Loucy (cell line): ENCODE measurements at regions not wholly inside any gene's neighbourhood (a gene's known extent, or its start where the extent isn't known, plus 50 kb on each side); places are given as distances from the start of the nearest gene placed in this dataset.

Experiments
- H2AFZ ChIP-seq: fragments of 200-600 bp; sonication (generic); 2 replicates; pipeline ENCODE4 v1.6.0; 2016; ENCODE audit warnings: antibody characterized with exemption, mild to moderate bottlenecking, low read length, moderate library complexity
- H3F3A ChIP-seq: fragments of 200-600 bp; 2 replicates; pipeline ENCODE4 v1.6.0; 2016; ENCODE audit warnings: antibody characterized with exemption, low read depth, mild to moderate bottlenecking
- H3K27me3 ChIP-seq: fragments of 200-600 bp; sonication (generic); 2 replicates; pipeline ENCODE4 v1.6.1; 2014; ENCODE audit warnings: low read length, mild to moderate bottlenecking; ENCODE audit not compliant: insufficient read depth, poor library complexity, severe bottlenecking
- H3K36me3 ChIP-seq: fragments of 200-600 bp; sonication (generic); 2 replicates; pipeline ENCODE4 v1.6.1; 2016; ENCODE audit warnings: low read length; ENCODE audit not compliant: insufficient read depth
- H3K4me1 ChIP-seq: fragments of 200-600 bp; sonication (generic); 2 replicates; pipeline ENCODE4 v1.5.1; 2014; ENCODE audit warnings: low read length, mild to moderate bottlenecking; ENCODE audit not compliant: insufficient read depth, poor library complexity, severe bottlenecking
- H3K4me2 ChIP-seq: fragments of 200-600 bp; sonication (generic); 2 replicates; pipeline ENCODE4 v1.6.0; 2014; ENCODE audit warnings: antibody characterized with exemption, low read length, low read depth, mild to moderate bottlenecking; ENCODE audit not compliant: poor library complexity, severe bottlenecking
- H3K4me3 ChIP-seq: fragments of 200-600 bp; sonication (generic); 2 replicates; pipeline ENCODE4 v1.5.1; 2014; ENCODE audit warnings: low read length, mild to moderate bottlenecking, mixed read lengths; ENCODE audit not compliant: poor library complexity, severe bottlenecking
- H3K79me2 ChIP-seq: fragments of 200-600 bp; sonication (generic); 2 replicates; pipeline ENCODE4 v1.6.1; 2014; ENCODE audit warnings: low read length; ENCODE audit not compliant: insufficient read depth
- H3K9ac ChIP-seq: fragments of 200-600 bp; sonication (generic); 2 replicates; pipeline ENCODE4 v1.6.0; 2014; ENCODE audit warnings: mild to moderate bottlenecking, low read depth, low read length, moderate library complexity; ENCODE audit not compliant: poor library complexity, severe bottlenecking
- H3K9me2 ChIP-seq: fragments of 200-600 bp; sonication (generic); replicated peaks from 2 replicates; pipeline ENCODE4 v1.6.1; 2016; ENCODE audit warnings: low read depth, low read length, mixed read lengths
- H3K9me3 ChIP-seq: fragments of 200-600 bp; sonication (generic); 2 replicates; pipeline ENCODE4 v1.6.1; 2014; ENCODE audit warnings: mild to moderate bottlenecking, antibody characterized with exemption, low read length, low read depth; ENCODE audit not compliant: insufficient read depth
- H4K20me1 ChIP-seq: fragments of 200-600 bp; sonication (generic); 2 replicates; pipeline ENCODE4 v1.6.0; 2014; ENCODE audit warnings: antibody characterized with exemption, low read length, mild to moderate bottlenecking; ENCODE audit not compliant: insufficient read depth, poor library complexity, severe bottlenecking
- EZH2phosphoT487 ChIP-seq: fragments of 200-600 bp; IDR thresholded peaks from 2 replicates; pipeline ENCODE4 v1.6.1; 2018; ENCODE audit warnings: antibody characterized with exemption, mild to moderate bottlenecking, moderate library complexity, borderline replicate concordance
- TF ChIP-seq, protein P1 (sequence below): fragments of 200-600 bp; sonication (generic); conservative IDR thresholded peaks from 2 replicates; pipeline ENCODE4 v1.5.1; 2014; ENCODE audit warnings: mild to moderate bottlenecking, antibody characterized with exemption, low read length

DNA sequence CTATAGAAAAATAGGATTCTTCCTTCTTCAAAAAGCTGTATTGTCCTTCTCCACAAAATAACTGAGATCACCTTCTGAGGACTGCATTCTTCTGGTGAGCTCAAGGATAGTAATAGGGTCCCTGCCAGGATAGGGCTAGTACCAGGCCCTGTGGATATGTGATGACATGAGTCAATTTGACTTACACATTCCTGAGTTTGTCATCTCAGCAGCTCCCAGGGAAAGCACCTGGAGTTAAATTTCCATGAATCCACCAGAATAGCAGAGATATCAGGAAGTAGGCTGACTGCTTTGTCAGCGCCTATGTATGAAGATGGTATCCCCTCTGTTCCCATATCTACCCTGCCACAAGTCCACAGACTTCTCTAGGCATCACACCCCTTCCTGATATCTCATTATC is 225.8 kb downstream of the PMP22 start:
- H3F3A ChIP-seq, result no peaks in the 10 kb centered on the region
- H3K9ac ChIP-seq, result no peak overlapping the region
- H3K4me3 ChIP-seq, result no peak overlapping the region
- H4K20me1 ChIP-seq, result no peaks in the 10 kb centered on the region
- no peak overlapping the region for H3K4me2 ChIP-seq
- no peaks in the 10 kb centered on the region for H3K9me3 ChIP-seq
- no peaks in the 10 kb centered on the region for H3K9me2 ChIP-seq
- no peaks in the 10 kb centered on the region for H3K79me2 ChIP-seq
- H3K4me1 ChIP-seq, result no peaks in the 10 kb centered on the region
- no peak overlapping the region for H2AFZ ChIP-seq
- H3K36me3 ChIP-seq, result no peaks in the 10 kb centered on the region
- TF ChIP-seq, protein P1, sequence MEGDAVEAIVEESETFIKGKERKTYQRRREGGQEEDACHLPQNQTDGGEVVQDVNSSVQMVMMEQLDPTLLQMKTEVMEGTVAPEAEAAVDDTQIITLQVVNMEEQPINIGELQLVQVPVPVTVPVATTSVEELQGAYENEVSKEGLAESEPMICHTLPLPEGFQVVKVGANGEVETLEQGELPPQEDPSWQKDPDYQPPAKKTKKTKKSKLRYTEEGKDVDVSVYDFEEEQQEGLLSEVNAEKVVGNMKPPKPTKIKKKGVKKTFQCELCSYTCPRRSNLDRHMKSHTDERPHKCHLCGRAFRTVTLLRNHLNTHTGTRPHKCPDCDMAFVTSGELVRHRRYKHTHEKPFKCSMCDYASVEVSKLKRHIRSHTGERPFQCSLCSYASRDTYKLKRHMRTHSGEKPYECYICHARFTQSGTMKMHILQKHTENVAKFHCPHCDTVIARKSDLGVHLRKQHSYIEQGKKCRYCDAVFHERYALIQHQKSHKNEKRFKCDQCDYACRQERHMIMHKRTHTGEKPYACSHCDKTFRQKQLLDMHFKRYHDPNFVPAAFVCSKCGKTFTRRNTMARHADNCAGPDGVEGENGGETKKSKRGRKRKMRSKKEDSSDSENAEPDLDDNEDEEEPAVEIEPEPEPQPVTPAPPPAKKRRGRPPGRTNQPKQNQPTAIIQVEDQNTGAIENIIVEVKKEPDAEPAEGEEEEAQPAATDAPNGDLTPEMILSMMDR, result no peak
- no peak for TF ChIP-seq EZH2phosphoT487
- H3K27me3 ChIP-seq, result no peaks in the 10 kb centered on the region

DNA sequence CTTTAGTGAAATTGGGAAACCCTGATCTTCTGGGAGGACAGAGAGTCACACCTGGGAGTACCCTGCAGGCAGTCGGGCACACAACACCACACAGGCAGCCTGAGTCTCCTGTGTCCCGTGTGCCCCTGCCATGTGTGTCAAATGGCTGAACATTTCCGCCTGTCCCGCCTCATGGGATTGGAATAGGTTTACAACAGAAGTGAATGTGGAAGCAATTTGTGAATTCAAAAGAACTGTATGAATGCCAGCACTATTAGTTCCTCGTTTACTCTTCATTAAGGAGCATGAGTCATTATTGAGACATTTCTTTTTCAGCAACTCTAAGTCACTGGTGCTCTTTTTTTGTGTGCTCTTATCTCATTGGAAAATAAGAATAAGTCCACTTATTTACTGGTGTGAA is 226.5 kb downstream of the PMP22 start:
- Histone ChIP-seq H3K4me1 (no peaks in the 10 kb centered on the region), H3K27me3 (no peaks in the 10 kb centered on the region), H3K4me3 (no peak overlapping the region), H3K4me2 (no peak overlapping the region), H4K20me1 (no peaks in the 10 kb centered on the region), H3K9me3 (no peaks in the 10 kb centered on the region), H3K9ac (no peak overlapping the region), H3K36me3 (no peaks in the 10 kb centered on the region), H3F3A (no peaks in the 10 kb centered on the region), H2AFZ (no peak overlapping the region), H3K9me2 (no peaks in the 10 kb centered on the region), H3K79me2 (no peaks in the 10 kb centered on the region)
- no peak for TF ChIP-seq EZH2phosphoT487
- TF ChIP-seq, protein P1, result no peak

DNA sequence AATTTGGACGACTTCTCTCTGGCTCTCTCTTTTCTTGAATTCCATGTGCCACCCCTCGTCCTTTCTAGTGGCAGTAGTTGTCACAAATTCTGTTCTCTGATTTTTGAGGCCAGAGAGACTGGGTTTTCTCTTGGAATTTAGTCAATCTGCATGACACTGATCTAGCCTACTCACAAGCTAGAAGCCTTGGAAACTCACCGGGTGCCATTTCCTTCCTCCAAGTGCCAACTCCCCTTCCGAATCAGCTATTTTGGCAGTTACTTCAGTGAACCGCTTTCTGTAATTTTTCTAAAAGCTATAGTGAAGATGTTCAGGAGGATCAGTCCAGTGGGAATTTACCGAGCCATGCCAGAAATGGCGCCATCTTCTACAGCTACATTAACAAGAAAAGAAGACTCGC is 228.9 kb downstream of the PMP22 start:
- no peak overlapping the region for H3K4me2 ChIP-seq
- no peaks in the 10 kb centered on the region for H3K36me3 ChIP-seq
- no peaks in the 10 kb centered on the region for H3K9me3 ChIP-seq
- H3K9me2 ChIP-seq, result no peaks in the 10 kb centered on the region
- no peak overlapping the region for H2AFZ ChIP-seq
- no peaks in the 10 kb centered on the region for H3K79me2 ChIP-seq
- no peaks in the 10 kb centered on the region for H3F3A ChIP-seq
- TF ChIP-seq, protein P1, result no peak
- TF ChIP-seq EZH2phosphoT487, result no peak
- H3K27me3 ChIP-seq, result no peaks in the 10 kb centered on the region
- no peaks in the 10 kb centered on the region for H3K4me1 ChIP-seq
- H4K20me1 ChIP-seq, result no peaks in the 10 kb centered on the region
- H3K4me3 ChIP-seq, result no peak overlapping the region
- no peak overlapping the region for H3K9ac ChIP-seq
